HCT116 (cell line): ENCODE measurements at regions not wholly inside any gene's neighbourhood (a gene's known extent, or its start where the extent isn't known, plus 50 kb on each side); places are given as distances from the start of the nearest gene placed in this dataset.

Source experiments
- POLR2AphosphoS5 ChIP-seq: IDR thresholded peaks from 2 replicates; pipeline ENCODE4 v1.6.1; 2011; ENCODE audit warnings: mild to moderate bottlenecking, low read depth, low read length, moderate library complexity
- TF ChIP-seq, protein P1 (sequence below): IDR thresholded peaks from 2 replicates; pipeline ENCODE4 v1.6.1; 2012

DNA sequence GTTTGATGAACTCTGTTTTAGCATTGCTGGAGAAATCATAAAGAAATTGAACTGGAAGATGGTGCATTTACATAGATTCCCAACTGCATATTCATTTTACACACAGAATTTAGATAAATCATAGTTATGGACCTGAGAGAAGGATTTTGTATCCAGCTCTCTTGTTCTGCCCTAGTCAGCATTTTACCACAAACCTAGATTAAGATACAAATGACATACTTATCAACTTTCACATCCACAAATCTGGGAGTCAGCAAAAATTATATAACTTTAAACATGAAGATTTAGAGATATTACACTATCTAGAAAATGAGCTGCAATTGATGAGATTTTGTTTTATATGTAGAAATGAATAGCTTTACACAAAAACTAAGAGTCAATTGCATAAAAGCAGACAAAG, 632.8 kb downstream of the IGSF11 start:
- TF ChIP-seq, protein P1, sequence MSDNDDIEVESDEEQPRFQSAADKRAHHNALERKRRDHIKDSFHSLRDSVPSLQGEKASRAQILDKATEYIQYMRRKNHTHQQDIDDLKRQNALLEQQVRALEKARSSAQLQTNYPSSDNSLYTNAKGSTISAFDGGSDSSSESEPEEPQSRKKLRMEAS, result no peak
- no peak for TF ChIP-seq POLR2AphosphoS5
